HG03439 (cell line): ENCODE measurements at regions not wholly inside any gene's neighbourhood (a gene's known extent, or its start where the extent isn't known, plus 50 kb on each side); places are given as distances from the start of the nearest gene placed in this dataset.

Experiments
- ATAC-seq: cut with Tn5 transposase; IDR thresholded peaks from one replicate; pipeline ENCODE4 v1.9.1; 2021; ENCODE audit warnings: mild to moderate bottlenecking, moderate library complexity; ENCODE audit not compliant: unreplicated experiment

DNA sequence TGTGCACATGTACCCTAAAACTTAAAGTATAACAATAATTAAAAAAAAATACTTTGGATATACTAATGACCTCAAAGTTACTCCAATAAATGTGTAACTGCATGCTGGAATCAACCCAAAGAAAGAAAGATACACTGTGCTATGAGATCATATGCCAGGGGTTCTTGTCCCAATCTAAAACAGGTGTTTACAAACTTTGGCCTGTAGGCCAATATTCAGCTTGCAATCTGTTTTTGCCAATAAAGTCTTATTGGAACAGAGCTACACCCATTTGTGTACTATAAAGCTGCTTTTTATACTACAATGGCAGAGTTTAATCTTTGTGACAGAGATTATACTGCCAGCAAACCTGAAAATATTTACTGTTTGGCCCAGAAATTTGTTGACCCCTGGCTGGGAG lies 138.8 kb upstream of the AFF2 start:
- ATAC-seq = no peak

- no peak for ATAC-seq
These were observed 136.8 kb upstream of the AFF2 start for GRCh38 chrX:148363471-148364235.

GRCh38 chrX:148365233-148365632 lies 135.2 kb upstream of the AFF2 start:
- no peak for ATAC-seq

DNA sequence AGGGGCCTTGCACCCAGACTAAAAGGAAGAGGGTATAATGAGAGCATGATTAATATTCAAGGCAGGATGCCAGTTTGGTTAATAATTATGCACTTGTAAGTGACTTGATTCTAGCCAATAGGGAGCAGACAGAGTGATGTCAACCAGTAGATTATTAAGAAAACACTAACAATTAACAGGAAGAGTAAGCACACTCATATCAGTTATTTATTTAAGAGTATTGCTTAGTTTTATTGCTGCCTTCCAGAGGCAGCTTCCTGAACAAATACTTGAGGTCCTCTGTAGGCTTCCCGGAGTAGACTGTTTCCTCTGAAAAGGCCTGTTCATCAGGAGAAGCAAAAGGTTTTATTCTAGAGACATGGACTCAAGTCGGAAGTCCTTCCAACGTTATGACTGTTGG lies 129.1 kb upstream of the AFF2 start:
- ATAC-seq = no peak

DNA sequence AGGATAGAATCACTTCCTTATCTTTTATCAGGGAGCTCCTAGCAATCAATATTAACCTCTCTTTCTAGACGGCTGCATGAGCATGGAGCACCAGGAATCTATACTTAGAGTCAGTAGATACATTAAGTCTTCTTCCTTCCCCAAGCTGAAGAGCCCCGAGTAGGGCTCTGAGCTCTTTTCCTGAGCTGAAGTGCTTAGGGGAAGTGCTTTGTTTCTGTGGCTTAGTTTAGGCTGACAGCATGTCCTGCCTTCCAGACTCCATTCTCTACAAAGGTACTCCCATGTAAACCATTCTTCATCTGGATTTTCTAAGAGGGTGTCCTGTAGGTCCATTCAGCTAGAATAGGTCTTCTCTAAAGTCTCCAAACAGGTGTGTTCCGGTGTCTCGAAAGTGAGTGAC lies 127.5 kb upstream of the AFF2 start:
- ATAC-seq = no peak

GRCh38 chrX:148376342-148376741 lies 124.1 kb upstream of the AFF2 start:
- no peak for ATAC-seq

GRCh38 chrX:148380107-148380506 lies 120.3 kb upstream of the AFF2 start:
- ATAC-seq = peak; percentile 8

GRCh38 chrX:148380650-148381561 lies 119.5 kb upstream of the AFF2 start:
- ATAC-seq = peak; percentile 98

DNA sequence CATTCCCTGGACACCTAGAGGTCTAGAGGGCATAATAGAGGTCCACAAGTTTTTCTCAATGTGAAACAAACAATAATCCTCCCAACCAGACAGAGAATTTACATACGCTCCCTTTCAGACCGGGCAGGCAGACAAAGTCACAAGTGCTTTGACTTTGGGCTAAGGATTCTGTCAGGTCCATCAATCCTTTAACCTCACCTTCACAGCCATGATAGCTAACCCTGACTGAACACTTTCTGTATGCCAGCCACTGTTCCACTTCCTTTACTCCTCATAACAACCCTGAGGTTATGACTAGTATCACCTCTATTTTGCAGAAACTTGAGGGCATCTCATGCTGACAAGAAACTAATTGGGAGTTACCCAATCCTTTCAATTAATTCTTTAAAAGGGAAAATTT lies 118.8 kb upstream of the AFF2 start:
- ATAC-seq = peak; percentile 21

- ATAC-seq = no peak
These were observed 117.4 kb upstream of the AFF2 start for GRCh38 chrX:148382983-148383382.

DNA sequence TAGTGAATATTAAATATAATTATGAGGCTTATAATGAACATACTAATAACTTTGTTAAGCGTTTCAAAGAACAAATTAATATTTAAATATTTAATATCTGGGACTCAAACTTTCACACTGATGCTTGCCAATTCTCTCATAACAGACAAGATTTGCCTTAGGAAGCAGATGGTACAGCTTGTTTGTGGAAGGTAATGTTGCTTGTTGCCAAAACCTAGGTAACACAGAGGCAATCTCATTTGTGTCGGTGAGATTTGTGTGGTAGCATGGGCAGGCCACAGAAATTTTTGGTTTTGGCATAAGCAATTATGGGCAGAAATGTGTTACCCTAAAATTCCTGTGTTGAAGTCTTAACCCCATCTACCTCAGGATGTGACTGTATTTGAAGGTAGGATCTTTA lies 114.9 kb upstream of the AFF2 start:
- no peak for ATAC-seq

DNA sequence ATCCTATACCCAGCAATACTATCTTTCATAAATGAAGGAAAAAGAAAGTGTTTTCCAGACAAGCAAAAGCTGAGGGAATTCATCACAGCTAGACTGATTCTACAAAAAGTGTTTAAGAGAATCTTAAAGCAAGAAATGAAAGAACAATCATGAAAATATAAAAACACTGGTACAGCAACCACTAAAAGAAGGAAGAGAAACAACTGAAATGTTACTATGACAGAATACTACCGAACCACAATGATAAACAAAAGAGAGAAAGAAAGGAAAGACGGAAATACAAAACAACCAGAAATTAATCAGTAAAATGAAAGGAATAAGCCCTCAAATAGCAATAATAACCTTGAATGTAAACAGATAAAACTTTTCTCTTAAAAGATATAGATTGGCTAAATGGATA lies 110.8 kb upstream of the AFF2 start:
- no peak for ATAC-seq

DNA sequence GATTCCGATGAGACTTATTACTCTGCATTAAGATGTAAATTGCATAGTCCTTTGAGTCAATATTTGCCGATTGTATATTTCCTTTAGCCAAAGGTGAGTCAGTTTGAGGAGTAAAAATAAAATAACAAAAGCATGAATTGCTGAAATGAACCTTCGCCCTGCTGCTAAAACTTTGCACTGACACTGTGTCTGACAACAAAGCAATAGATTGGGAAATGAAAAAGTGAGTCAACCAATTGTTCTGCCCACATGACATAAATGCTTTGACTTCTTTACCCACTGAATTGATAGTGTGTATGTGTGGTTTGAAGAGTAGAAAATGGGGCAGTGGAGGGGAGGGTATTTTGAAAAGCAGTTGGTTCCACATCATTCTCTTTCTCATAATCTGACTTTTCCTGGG lies 88.4 kb upstream of the AFF2 start:
- no peak for ATAC-seq

DNA sequence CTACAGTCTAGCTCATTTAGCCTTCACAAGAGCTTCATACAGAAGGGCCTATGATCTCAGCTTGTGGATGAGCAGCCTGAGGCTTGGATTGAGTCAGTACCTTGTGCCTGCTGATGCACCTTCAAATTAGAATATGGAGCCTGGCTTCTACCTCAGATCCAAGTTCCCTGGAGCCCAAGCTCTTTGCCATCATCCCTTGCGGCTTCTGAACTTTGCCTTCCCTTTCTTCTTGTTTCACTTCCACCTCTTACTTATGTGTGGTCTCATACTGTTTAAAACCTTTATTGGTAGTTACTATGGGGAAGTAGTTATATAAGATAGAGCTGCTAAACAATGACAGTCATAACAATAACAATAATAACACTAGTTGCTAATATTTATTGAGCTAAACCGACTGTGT lies 84.3 kb upstream of the AFF2 start:
- ATAC-seq = no peak

DNA sequence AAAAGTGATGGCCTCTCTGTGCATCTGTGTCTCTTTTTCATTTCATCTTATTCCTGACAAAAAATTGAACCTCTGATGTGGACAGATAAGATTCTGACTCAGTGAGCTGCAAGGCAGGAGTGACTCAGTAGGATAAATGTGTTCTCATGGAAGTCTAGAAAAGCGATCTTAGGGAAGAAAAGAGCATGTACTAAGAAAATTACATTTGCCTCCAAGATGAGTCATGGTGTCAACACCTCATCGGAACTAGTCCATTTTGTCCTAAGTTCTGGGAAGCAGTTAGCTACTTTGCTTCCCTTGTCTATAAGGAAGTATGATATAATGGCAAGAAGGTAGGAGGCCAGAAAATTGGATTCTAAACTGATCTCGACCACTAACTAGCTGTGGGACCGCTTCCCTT lies 83.5 kb upstream of the AFF2 start:
- ATAC-seq = no peak

GRCh38 chrX:148417934-148418333 lies 82.5 kb upstream of the AFF2 start:
- ATAC-seq = no peak

DNA sequence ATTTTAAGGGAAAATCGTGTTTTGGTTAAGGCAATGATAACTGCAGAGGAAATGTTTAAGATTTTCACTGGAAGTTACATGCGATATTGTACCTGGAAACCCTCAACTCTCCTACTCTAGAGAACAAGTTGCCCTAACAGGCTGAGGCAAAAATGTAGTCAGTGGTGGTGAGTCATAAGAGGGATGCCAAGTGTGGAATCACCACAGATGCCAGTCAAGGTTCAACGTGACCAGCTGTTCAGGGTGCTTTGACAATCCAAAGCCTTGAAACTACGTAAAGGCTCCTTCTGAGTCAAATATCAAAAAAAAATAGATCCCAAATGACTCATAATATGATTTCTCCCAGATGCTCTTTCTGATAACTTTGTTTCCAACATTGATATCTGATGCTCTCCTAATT lies 77.9 kb upstream of the AFF2 start:
- ATAC-seq = no peak

- ATAC-seq = no peak
These were observed 75.8 kb upstream of the AFF2 start for GRCh38 chrX:148424570-148424969.

DNA sequence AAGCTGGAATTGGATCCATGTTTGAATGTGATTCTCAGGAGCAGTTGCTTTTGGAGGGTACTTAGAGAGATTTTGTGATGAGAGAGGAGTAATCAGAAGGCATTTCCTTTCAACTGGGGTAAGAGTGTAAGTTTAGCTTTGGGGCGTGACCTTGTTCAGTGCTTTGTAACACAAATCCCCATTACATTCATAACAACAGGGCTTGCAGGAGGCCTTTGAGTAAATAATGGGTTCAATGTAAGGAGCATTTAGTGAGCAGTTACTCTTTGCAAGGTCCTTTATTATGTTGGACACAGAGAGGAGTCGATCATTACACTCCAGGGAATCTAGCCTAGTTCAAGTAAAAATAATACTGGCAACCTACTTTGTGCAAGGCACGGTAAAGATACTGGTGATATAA lies 74.0 kb upstream of the AFF2 start:
- no peak for ATAC-seq

GRCh38 chrX:148441387-148441786 lies 59.0 kb upstream of the AFF2 start:
- no peak for ATAC-seq

DNA sequence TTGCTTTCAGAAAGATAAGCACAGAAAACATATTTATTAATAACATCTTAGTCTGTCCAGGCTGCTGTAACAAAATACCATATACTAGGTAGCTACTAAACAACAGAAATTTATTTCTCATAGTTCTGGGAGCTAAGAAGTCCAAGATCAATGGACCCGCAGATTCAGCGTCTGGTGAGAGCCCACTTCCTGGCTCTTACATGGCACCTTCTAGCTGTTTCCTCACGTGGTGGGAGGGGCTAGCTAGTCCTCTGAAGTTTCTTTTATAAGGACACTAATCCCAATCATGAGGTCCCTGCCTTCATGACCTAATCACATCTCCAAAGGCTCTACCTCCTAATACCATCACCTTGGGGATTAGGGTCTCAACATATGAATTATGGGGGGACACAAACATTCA lies 57.2 kb upstream of the AFF2 start:
- ATAC-seq = no peak

DNA sequence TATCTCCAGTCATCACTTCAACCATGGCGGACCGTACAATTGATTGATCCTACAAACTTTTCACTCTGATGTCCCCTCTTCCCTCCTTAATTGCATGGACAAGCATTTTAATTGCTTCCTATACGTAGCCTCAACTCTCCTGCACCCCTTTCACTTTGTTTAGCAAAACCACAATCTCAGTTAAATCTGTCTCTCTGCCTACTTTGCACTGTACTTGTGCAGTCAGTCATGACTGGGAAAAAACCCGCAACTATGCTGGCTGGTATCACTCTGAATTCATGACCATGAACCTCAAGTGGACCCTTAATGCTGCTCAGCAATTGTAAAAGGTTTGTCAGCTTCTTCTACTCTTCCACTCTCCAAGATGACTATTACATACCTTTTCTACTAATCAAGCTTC lies 51.7 kb upstream of the AFF2 start:
- no peak for ATAC-seq
